GM12865 (cell line): ENCODE measurements at regions not wholly inside any gene's neighbourhood (a gene's known extent, or its start where the extent isn't known, plus 50 kb on each side); places are given as distances from the start of the nearest gene placed in this dataset.

Experiments
- DNase-seq: peaks from one replicate; pipeline ENCODE4 v3.0.0; 2010; ENCODE audit warnings: low read depth
- H3K4me3 ChIP-seq: 2 replicates; pipeline ENCODE4 v1.5.1; 2011; ENCODE audit warnings: mild to moderate bottlenecking, low read depth, low read length, control low read depth
- CTCF ChIP-seq: IDR thresholded peaks from 2 replicates; pipeline ENCODE4 v1.5.1; 2011; ENCODE audit warnings: low read length, control low read depth, low read depth, inconsistent platforms; ENCODE audit not compliant: insufficient read depth; ENCODE audit errors: missing control alignments

- H3K4me3 ChIP-seq = no peak overlapping the region
- DNase-seq = no peak
- no peak for TF ChIP-seq CTCF
Observed at GRCh38 chr1:221458447-221459156, 283.3 kb downstream of the DUSP10 start.

DNA sequence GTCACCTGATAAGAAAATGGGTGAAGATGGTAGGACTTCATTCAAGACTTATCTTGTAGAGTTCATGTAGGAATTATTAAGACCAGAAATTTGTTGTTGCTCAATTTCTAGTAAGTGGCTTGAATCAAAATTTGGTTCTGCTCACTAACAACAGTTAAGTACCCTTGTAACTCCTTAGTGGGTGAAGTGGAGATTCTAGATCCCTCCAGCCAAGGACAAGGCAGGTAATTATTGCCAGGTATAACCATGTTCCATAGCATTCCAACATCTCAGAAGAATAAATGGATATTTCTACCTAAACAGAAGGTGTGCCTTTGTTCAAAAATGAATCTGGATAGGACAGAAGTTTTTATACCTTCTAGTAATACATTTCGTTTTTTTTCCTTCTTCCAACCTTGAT lies 282.3 kb downstream of the DUSP10 start:
- TF ChIP-seq CTCF = no peak
- DNase-seq = no peak
- no peak overlapping the region for H3K4me3 ChIP-seq

- H3K4me3 ChIP-seq = no peak overlapping the region
- DNase-seq = no peak
- no peak for TF ChIP-seq CTCF
Observed at GRCh38 chr1:221462345-221462744, 279.5 kb downstream of the DUSP10 start.

DNA sequence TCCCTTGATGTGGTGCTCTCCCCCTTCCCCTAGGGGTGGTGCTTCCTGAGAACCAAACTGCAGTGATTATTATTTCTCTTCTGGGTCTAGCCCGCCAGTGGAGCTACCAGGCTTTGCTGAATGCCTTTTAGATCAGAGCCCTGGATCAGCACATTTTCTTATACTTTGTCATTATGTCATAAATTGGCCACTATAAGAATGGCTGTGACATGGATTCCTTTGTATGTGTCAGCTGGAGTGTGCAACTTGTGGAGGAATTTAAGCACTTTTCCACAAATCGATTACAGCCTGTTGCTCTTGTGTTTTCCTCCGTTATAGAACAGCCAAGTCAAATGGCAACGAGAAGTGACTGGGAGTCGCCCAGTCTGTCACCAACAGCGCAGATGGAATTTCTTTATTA lies 273.3 kb downstream of the DUSP10 start:
- no peak for DNase-seq
- no peak for TF ChIP-seq CTCF
- no peak overlapping the region for H3K4me3 ChIP-seq

GRCh38 chr1:221469476-221469875 lies 272.4 kb downstream of the DUSP10 start:
- DNase-seq = no peak
- no peak overlapping the region for H3K4me3 ChIP-seq
- no peak for TF ChIP-seq CTCF

GRCh38 chr1:221470000-221470698 lies 271.7 kb downstream of the DUSP10 start:
- DNase-seq = no peak

More at GRCh38 chr1:221470000-221470698, 271.7 kb downstream of the DUSP10 start:
- no peak overlapping the region for H3K4me3 ChIP-seq
- no peak for TF ChIP-seq CTCF
